ENCODE measurements at regions not wholly inside any gene's neighbourhood (a gene's known extent, or its start where the extent isn't known, plus 50 kb on each side); places are given as distances from the start of the nearest gene placed in this dataset.
"Not testable (repeated sequence)": the region's sequence is repeated elsewhere in the genome, so short reads cannot be mapped to it uniquely, and the experiment has no call there.

DNA sequence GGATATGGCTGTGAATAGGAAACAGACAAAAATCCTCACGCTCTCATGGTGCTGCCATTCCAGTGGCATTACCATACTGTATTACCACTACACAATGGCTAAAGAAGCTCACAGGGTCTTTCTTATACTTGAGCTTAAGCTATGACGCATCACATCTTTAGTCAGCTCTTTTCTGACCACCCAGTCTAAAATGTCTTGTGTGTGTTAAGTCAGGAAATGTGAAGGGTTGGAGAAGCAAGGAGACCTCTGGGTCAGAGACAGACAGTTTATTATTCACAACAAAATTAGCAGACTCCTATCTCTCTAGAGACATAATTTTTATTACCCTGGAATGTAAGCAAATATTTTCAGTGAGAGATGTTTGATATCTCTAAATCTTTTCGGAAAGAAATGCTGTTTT lies 1583.2 kb upstream of the WWC1 start:
- no peak overlapping the region for H3K9ac ChIP-seq (ENCODE audit: low read length)
- no peaks in the 10 kb centered on the region for H3K27me3 ChIP-seq (ENCODE audit: control insufficient read depth, insufficient read depth, low read length)

GRCh38 chr5:166709691-166710090 lies 1581.8 kb upstream of the WWC1 start:
- H3K4me3 ChIP-seq (ENCODE audit: low read length), result no peak overlapping the region
- H3K36me3 ChIP-seq (ENCODE audit: control insufficient read depth, insufficient read depth, low read length), result no peaks in the 10 kb centered on the region
- no peaks in the 10 kb centered on the region for H3K4me1 ChIP-seq (ENCODE audit: control insufficient read depth, insufficient read depth, low read length)

More for the DNA sequence above, 1583.2 kb upstream of the WWC1 start:
- no peaks in the 10 kb centered on the region for H3K4me1 ChIP-seq (ENCODE audit: control insufficient read depth, insufficient read depth, low read length)
- no peaks in the 10 kb centered on the region for H3K36me3 ChIP-seq (ENCODE audit: control insufficient read depth, insufficient read depth, low read length)
- H3K9me3 ChIP-seq (ENCODE audit: control insufficient read depth, low read length), result no peaks in the 10 kb centered on the region
- no peak overlapping the region for H3K4me3 ChIP-seq (ENCODE audit: low read length)

DNA sequence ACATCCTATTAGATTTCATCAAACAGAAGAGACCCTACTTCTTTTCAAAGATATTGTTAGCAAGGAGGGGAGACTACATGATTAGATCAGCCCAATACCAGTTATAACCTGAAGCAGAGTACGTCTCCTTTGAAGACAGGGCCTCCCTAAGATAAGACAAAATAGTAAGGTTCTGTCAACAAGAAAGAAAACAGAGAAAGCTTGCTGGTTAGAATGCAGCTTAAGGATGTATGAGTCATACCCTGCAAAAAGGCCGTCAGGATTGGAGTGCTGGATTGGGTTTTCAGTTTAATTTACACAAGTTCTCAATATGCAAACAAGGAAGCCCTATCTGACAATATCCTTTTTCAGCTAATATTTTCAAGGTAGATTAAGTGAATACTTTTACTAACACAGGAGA lies 1581.2 kb upstream of the WWC1 start:
- Histone ChIP-seq H3K36me3 (ENCODE audit: control insufficient read depth, insufficient read depth, low read length) (no peaks in the 10 kb centered on the region), H3K27me3 (ENCODE audit: control insufficient read depth, insufficient read depth, low read length) (no peaks in the 10 kb centered on the region), H3K9me3 (ENCODE audit: control insufficient read depth, low read length) (no peaks in the 10 kb centered on the region), H3K4me1 (ENCODE audit: control insufficient read depth, insufficient read depth, low read length) (no peaks in the 10 kb centered on the region), H3K9ac (ENCODE audit: low read length) (no peak overlapping the region), H3K4me3 (ENCODE audit: low read length) (no peak overlapping the region)

More at GRCh38 chr5:166709691-166710090, 1581.8 kb upstream of the WWC1 start:
- H3K9ac ChIP-seq (ENCODE audit: low read length), result no peak overlapping the region
- no peaks in the 10 kb centered on the region for H3K9me3 ChIP-seq (ENCODE audit: control insufficient read depth, low read length)
- H3K27me3 ChIP-seq (ENCODE audit: control insufficient read depth, insufficient read depth, low read length), result no peaks in the 10 kb centered on the region

- H3K36me3 ChIP-seq (ENCODE audit: control insufficient read depth, insufficient read depth, low read length), result no peaks in the 10 kb centered on the region
- H3K27me3 ChIP-seq (ENCODE audit: control insufficient read depth, insufficient read depth, low read length), result no peaks in the 10 kb centered on the region
- no peaks in the 10 kb centered on the region for H3K9me3 ChIP-seq (ENCODE audit: control insufficient read depth, low read length)
- H3K4me3 ChIP-seq (ENCODE audit: low read length), result no peak overlapping the region
- H3K9ac ChIP-seq (ENCODE audit: low read length), result no peak overlapping the region
- H3K4me1 ChIP-seq (ENCODE audit: control insufficient read depth, insufficient read depth, low read length), result peaks cover 5% of the 10 kb centered on the region
Observed at GRCh38 chr5:166712447-166713185, 1578.8 kb upstream of the WWC1 start.

GRCh38 chr5:166713295-166713694 lies 1578.2 kb upstream of the WWC1 start:
- Histone ChIP-seq H3K4me1 (ENCODE audit: control insufficient read depth, insufficient read depth, low read length) (peaks cover 5% of the 10 kb centered on the region), H3K9ac (ENCODE audit: low read length) (no peak overlapping the region), H3K36me3 (ENCODE audit: control insufficient read depth, insufficient read depth, low read length) (no peaks in the 10 kb centered on the region), H3K9me3 (ENCODE audit: control insufficient read depth, low read length) (no peaks in the 10 kb centered on the region), H3K27me3 (ENCODE audit: control insufficient read depth, insufficient read depth, low read length) (no peaks in the 10 kb centered on the region), H3K4me3 (ENCODE audit: low read length) (no peak overlapping the region)

DNA sequence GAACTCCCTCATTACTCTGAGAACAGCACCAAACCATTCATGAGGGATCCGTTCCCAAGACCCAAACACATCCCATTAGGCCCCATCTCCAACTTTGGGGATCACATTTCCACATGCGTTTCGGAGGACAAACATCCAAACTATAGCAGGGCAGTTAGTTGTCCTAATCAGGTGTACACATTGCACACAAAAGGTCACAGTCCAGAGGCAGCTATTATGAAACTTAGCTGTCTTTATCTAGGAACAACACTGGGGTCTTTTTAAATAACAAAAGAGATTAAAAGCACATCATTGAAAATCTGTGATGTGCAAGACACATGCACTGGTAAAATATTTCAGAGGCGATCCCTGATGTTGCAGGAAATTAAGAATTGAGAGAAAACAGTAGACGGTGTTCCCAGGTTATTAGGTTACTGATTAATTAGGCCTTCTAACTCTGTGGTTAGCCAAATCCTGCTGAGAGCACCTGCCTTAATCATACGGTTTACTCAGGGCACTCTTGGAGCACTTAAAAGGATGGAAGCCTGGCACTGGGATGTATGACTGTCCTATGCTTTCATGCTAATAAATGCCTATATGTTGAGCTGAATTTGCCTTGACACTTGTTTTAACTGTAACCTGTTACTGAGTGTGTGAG lies 1574.5 kb upstream of the WWC1 start:
- peaks cover 5% of the 10 kb centered on the region for H3K4me1 ChIP-seq (ENCODE audit: control insufficient read depth, insufficient read depth, low read length)
- H3K27me3 ChIP-seq (ENCODE audit: control insufficient read depth, insufficient read depth, low read length), result no peaks in the 10 kb centered on the region
- no peaks in the 10 kb centered on the region for H3K9me3 ChIP-seq (ENCODE audit: control insufficient read depth, low read length)
- no peaks in the 10 kb centered on the region for H3K36me3 ChIP-seq (ENCODE audit: control insufficient read depth, insufficient read depth, low read length)
- no peak overlapping the region for H3K4me3 ChIP-seq (ENCODE audit: low read length)
- H3K9ac ChIP-seq (ENCODE audit: low read length), result no peak overlapping the region

DNA sequence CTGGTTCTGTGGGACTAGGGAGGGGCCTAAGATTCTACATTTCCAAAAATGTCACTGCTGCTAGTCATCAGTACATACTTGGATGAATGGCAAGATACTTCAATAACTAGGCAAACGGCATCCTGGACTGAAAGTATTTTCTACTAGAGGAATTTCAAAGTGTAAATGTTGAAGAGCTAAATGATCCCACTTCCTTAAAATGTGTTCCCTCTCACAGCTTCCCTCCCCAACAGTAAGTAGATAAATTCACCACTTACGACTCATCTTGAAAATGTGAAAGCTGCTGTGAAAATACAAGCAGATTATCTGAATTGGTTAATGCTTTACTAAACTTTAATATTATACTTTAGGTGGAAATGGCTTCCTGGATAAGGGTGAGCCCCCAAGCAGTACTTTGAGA lies 1571.5 kb upstream of the WWC1 start:
- Histone ChIP-seq H3K36me3 (ENCODE audit: control insufficient read depth, insufficient read depth, low read length) (no peaks in the 10 kb centered on the region), H3K27me3 (ENCODE audit: control insufficient read depth, insufficient read depth, low read length) (no peaks in the 10 kb centered on the region), H3K9me3 (ENCODE audit: control insufficient read depth, low read length) (no peaks in the 10 kb centered on the region), H3K4me3 (ENCODE audit: low read length) (no peak overlapping the region), H3K4me1 (ENCODE audit: control insufficient read depth, insufficient read depth, low read length) (peaks cover 5% of the 10 kb centered on the region), H3K9ac (ENCODE audit: low read length) (no peak overlapping the region)

GRCh38 chr5:166722939-166723338 lies 1568.5 kb upstream of the WWC1 start:
- H3K4me1 ChIP-seq (ENCODE audit: control insufficient read depth, insufficient read depth, low read length), result no peaks in the 10 kb centered on the region
- H3K36me3 ChIP-seq (ENCODE audit: control insufficient read depth, insufficient read depth, low read length), result no peaks in the 10 kb centered on the region
- no peaks in the 10 kb centered on the region for H3K9me3 ChIP-seq (ENCODE audit: control insufficient read depth, low read length)
- no peak overlapping the region for H3K9ac ChIP-seq (ENCODE audit: low read length)
- no peaks in the 10 kb centered on the region for H3K27me3 ChIP-seq (ENCODE audit: control insufficient read depth, insufficient read depth, low read length)
- no peak overlapping the region for H3K4me3 ChIP-seq (ENCODE audit: low read length)

DNA sequence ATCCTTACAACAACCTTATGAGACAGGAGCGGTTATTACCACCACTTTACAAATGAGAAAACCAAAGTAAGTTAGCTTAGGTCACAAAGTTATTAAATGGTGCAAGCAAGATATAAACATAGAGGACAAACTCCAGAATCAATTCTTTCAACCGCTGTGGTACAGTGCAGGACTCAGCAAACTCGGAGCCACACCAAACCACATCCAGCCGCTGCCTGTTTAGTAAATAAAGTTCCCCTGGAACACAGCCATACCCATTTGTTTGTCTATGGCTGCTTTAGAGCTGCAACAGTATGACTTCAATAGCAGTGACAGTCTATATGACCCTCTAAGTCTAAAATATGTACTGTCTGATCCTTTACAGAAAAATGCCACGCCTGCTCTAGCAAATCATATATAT lies 1567.2 kb upstream of the WWC1 start:
- no peak overlapping the region for H3K4me3 ChIP-seq (ENCODE audit: low read length)
- no peaks in the 10 kb centered on the region for H3K27me3 ChIP-seq (ENCODE audit: control insufficient read depth, insufficient read depth, low read length)
- no peak overlapping the region for H3K9ac ChIP-seq (ENCODE audit: low read length)
- H3K36me3 ChIP-seq (ENCODE audit: control insufficient read depth, insufficient read depth, low read length), result no peaks in the 10 kb centered on the region
- no peaks in the 10 kb centered on the region for H3K4me1 ChIP-seq (ENCODE audit: control insufficient read depth, insufficient read depth, low read length)
- H3K9me3 ChIP-seq (ENCODE audit: control insufficient read depth, low read length), result no peaks in the 10 kb centered on the region

DNA sequence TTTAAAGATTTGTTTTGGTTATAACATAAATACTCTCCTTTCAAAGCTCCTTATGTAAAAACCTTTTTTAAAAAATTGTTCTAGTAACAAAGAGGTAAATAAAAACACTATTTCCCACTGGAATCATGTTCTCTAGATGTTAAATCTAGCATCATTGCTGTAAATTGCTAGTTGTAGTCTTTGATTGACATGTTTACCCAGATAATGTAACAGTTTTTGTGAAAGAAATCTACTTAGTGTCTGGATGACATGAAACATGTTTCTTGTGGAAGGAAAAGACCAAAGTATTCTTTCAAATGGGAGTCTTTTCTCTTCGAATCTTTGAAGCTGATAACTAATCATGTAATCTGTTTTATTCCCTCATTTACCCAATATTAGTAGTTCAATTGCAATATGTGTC lies 1565.9 kb upstream of the WWC1 start:
- Histone ChIP-seq H3K27me3 (ENCODE audit: control insufficient read depth, insufficient read depth, low read length) (no peaks in the 10 kb centered on the region), H3K4me1 (ENCODE audit: control insufficient read depth, insufficient read depth, low read length) (no peaks in the 10 kb centered on the region)

DNA sequence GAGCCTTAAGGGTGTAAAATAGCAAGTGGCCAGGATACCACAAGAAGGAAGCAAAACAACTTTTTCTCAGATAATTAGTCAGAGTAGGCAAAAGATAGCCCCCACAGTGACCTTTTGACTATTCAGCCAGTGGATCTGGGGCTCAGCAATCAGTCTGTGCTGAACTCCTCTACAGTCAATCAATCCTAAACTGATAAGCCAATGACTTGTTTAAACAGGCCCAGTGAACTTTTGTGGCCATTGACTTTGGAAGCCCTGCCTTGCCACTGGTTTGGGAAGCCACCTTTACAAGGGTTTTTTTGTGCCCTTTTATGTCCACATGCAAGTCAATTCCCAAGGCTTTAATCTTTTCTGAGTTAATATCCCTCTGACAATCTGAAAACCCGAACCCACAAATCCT lies 1565.0 kb upstream of the WWC1 start:
- Histone ChIP-seq H3K36me3 (ENCODE audit: control insufficient read depth, insufficient read depth, low read length) (no peaks in the 10 kb centered on the region), H3K4me3 (ENCODE audit: low read length) (no peak overlapping the region), H3K9me3 (ENCODE audit: control insufficient read depth, low read length) (no peaks in the 10 kb centered on the region), H3K27me3 (ENCODE audit: control insufficient read depth, insufficient read depth, low read length) (no peaks in the 10 kb centered on the region), H3K9ac (ENCODE audit: low read length) (no peak overlapping the region), H3K4me1 (ENCODE audit: control insufficient read depth, insufficient read depth, low read length) (no peaks in the 10 kb centered on the region)

More for the DNA sequence above, 1565.9 kb upstream of the WWC1 start:
- H3K4me3 ChIP-seq (ENCODE audit: low read length), result no peak overlapping the region
- H3K36me3 ChIP-seq (ENCODE audit: control insufficient read depth, insufficient read depth, low read length), result no peaks in the 10 kb centered on the region
- no peaks in the 10 kb centered on the region for H3K9me3 ChIP-seq (ENCODE audit: control insufficient read depth, low read length)
- no peak overlapping the region for H3K9ac ChIP-seq (ENCODE audit: low read length)

GRCh38 chr5:166742951-166743350 lies 1548.5 kb upstream of the WWC1 start:
- not testable (repeated sequence) for H3K4me1 ChIP-seq (ENCODE audit: control insufficient read depth, insufficient read depth, low read length); H3K9me3 ChIP-seq (ENCODE audit: control insufficient read depth, low read length); H3K36me3 ChIP-seq (ENCODE audit: control insufficient read depth, insufficient read depth, low read length); H3K9ac ChIP-seq (ENCODE audit: low read length); H3K27me3 ChIP-seq (ENCODE audit: control insufficient read depth, insufficient read depth, low read length); H3K4me3 ChIP-seq (ENCODE audit: low read length)

Measured in mucosa of stomach (tissue), 1 donor.